ENCODE measurements at regions not wholly inside any gene's neighbourhood (a gene's known extent, or its start where the extent isn't known, plus 50 kb on each side); places are given as distances from the start of the nearest gene placed in this dataset.

GRCh38 chr9:10899509-10899908 lies 286.7 kb upstream of the PTPRD start:
- no peaks in the 10 kb centered on the region for H3K4me1 Mint-ChIP-seq (ENCODE audit: unreplicated experiment)
- no peak overlapping the region for H3K4me3 Mint-ChIP-seq
- H3K36me3 Mint-ChIP-seq, result no peaks in the 10 kb centered on the region
- no peak overlapping the region for H3K27ac Mint-ChIP-seq
- peaks cover 6% of the 10 kb centered on the region for H3K9me3 Mint-ChIP-seq
- TF ChIP-seq, protein P1, sequence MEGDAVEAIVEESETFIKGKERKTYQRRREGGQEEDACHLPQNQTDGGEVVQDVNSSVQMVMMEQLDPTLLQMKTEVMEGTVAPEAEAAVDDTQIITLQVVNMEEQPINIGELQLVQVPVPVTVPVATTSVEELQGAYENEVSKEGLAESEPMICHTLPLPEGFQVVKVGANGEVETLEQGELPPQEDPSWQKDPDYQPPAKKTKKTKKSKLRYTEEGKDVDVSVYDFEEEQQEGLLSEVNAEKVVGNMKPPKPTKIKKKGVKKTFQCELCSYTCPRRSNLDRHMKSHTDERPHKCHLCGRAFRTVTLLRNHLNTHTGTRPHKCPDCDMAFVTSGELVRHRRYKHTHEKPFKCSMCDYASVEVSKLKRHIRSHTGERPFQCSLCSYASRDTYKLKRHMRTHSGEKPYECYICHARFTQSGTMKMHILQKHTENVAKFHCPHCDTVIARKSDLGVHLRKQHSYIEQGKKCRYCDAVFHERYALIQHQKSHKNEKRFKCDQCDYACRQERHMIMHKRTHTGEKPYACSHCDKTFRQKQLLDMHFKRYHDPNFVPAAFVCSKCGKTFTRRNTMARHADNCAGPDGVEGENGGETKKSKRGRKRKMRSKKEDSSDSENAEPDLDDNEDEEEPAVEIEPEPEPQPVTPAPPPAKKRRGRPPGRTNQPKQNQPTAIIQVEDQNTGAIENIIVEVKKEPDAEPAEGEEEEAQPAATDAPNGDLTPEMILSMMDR (conservative IDR thresholded peaks at IDR 0.05), result no peak
- no peak for DNase-seq (ENCODE audit: extremely low spot score, unreplicated experiment)
- H3K27me3 Mint-ChIP-seq, result no peaks in the 10 kb centered on the region

- DNase-seq (ENCODE audit: extremely low spot score, unreplicated experiment), result no peak
- H3K36me3 Mint-ChIP-seq, result no peaks in the 10 kb centered on the region
- no peak overlapping the region for H3K4me3 Mint-ChIP-seq
- no peaks in the 10 kb centered on the region for H3K27me3 Mint-ChIP-seq
- no peaks in the 10 kb centered on the region for H3K4me1 Mint-ChIP-seq (ENCODE audit: unreplicated experiment)
- TF ChIP-seq, protein P1 (conservative IDR thresholded peaks at IDR 0.05), result no peak
- no peak overlapping the region for H3K27ac Mint-ChIP-seq
- peaks cover 6% of the 10 kb centered on the region for H3K9me3 Mint-ChIP-seq
Observed at GRCh38 chr9:10903969-10904368, 291.2 kb upstream of the PTPRD start.

DNA sequence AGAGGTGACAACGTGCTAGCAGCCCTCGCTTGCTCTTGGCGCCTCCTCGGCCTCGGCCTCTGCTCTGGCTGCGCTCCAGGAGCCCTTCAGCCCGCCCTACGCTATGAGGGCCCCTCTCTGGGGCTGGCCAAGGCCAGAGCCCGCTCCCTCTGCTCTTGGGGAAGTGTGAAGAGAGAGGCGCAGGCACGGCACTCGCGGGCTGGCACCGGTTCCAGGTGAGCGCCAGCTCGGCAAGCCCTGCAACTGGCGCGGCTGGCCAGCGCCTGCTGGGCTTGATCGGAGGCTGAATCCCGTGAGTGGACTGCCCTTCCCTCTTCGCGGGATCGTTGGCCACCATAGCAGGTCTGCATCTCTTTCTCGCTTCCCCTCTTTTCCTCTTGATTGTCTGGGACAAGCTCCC lies 298.0 kb upstream of the PTPRD start:
- no peaks in the 10 kb centered on the region for H3K9me3 Mint-ChIP-seq
- H3K4me3 Mint-ChIP-seq, result no peak overlapping the region
- no peaks in the 10 kb centered on the region for H3K27me3 Mint-ChIP-seq
- no peak for DNase-seq (ENCODE audit: extremely low spot score, unreplicated experiment)
- TF ChIP-seq, protein P1 (conservative IDR thresholded peaks at IDR 0.05), result no peak
- no peaks in the 10 kb centered on the region for H3K4me1 Mint-ChIP-seq (ENCODE audit: unreplicated experiment)
- H3K36me3 Mint-ChIP-seq, result no peaks in the 10 kb centered on the region
- H3K27ac Mint-ChIP-seq, result no peak overlapping the region

DNA sequence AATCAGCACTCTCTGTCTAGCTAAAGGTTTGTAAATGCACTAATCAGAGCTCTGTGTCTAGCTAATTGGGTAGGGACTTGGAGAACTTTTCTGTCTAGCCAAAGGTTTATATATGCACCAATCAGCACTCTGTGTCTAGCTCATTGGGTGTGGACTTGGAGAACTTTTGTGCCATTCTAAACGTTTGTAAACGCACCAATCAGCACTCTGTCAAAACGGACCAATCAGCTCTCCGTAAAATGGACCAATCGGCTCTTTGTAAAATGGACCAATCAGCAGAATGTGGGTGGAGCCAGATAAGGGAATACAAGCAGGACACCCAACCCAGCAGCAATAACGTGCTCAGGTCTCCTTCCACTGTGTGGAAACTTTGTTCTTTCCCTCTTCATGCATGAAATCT lies 298.6 kb upstream of the PTPRD start:
- H3K36me3 Mint-ChIP-seq, result no peaks in the 10 kb centered on the region
- no peak for DNase-seq (ENCODE audit: extremely low spot score, unreplicated experiment)
- TF ChIP-seq, protein P1 (conservative IDR thresholded peaks at IDR 0.05), result no peak
- no peaks in the 10 kb centered on the region for H3K27me3 Mint-ChIP-seq
- no peaks in the 10 kb centered on the region for H3K9me3 Mint-ChIP-seq
- no peak overlapping the region for H3K4me3 Mint-ChIP-seq
- no peak overlapping the region for H3K27ac Mint-ChIP-seq
- no peaks in the 10 kb centered on the region for H3K4me1 Mint-ChIP-seq (ENCODE audit: unreplicated experiment)

DNA sequence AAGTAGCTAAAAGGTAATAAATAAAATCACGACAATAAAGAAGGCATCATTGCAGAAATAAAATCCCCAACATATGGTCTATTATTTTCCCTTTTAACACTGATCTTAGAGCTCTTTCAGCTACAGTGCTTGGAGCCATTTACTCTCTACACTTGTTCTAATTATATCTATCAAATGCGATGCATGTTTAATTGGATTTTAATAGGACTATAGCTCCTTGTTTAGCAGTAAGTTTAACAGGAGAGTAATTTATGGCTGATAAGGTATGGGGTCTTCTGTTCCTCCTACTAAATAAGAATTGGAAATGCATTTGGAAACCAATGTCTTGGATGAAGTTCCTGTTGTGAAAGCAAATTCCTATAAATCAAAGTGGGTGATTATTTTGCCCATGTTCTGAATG lies 304.2 kb upstream of the PTPRD start:
- Mint-ChIP-seq H3K4me3 (no peak overlapping the region), H3K9me3 (no peaks in the 10 kb centered on the region), H3K27me3 (no peaks in the 10 kb centered on the region), H3K36me3 (no peaks in the 10 kb centered on the region), H3K27ac (no peak overlapping the region), H3K4me1 (ENCODE audit: unreplicated experiment) (no peaks in the 10 kb centered on the region)
- TF ChIP-seq, protein P1 (conservative IDR thresholded peaks at IDR 0.05), result no peak
- no peak for DNase-seq (ENCODE audit: extremely low spot score, unreplicated experiment)

DNA sequence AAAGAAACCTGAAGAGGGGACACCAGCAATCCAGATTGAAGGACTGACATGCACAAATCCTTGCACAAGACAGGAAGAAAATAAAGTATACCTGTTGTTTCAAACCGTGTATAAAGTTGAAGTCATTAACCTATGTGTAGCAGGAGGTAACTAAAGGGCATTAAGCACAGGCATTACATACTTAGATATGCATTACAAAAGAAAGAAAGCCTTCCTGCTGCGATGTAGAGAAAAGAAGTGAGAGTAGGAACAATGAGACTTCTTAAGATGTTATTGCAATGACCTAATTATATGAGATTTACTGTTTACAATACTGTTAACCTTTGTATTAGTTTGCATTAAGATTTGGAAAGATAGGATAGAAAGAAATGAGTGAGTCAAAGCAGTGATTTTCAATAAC lies 308.9 kb upstream of the PTPRD start:
- TF ChIP-seq, protein P1 (conservative IDR thresholded peaks at IDR 0.05), result no peak
- DNase-seq (ENCODE audit: extremely low spot score, unreplicated experiment), result no peak
- Mint-ChIP-seq H3K36me3 (no peaks in the 10 kb centered on the region), H3K9me3 (no peaks in the 10 kb centered on the region), H3K4me3 (no peak overlapping the region), H3K27ac (no peak overlapping the region), H3K4me1 (ENCODE audit: unreplicated experiment) (no peaks in the 10 kb centered on the region), H3K27me3 (no peaks in the 10 kb centered on the region)

Measured in type B pancreatic cell (in vitro differentiated cells).